Endometrium (tissue), 2 donors: ENCODE measurements at regions not wholly inside any gene's neighbourhood (a gene's known extent, or its start where the extent isn't known, plus 50 kb on each side); places are given as distances from the start of the nearest gene placed in this dataset.
"Not testable (repeated sequence)": the region's sequence is repeated elsewhere in the genome, so short reads cannot be mapped to it uniquely, and the experiment has no call there.

Experiments
- FAIRE-seq: peaks from 2 replicates; lab custom pipeline; 2012; peaks lifted over from hg19 to GRCh38; lab: Jason Lieb, UNC
- donor health status: control.
- donor health status: control.

GRCh38 chr13:111501596-111502535, 181.4 kb downstream of the TEX29 start:
- FAIRE-seq, result not testable (repeated sequence)

GRCh38 chr13:111502957-111503356, 182.5 kb downstream of the TEX29 start:
- FAIRE-seq, result no peak

GRCh38 chr13:111503376-111503775, 182.9 kb downstream of the TEX29 start:
- FAIRE-seq, result no peak

GRCh38 chr13:111503905-111504695, 183.7 kb downstream of the TEX29 start:
- FAIRE-seq, result no peak

- FAIRE-seq, result no peak
Observed at GRCh38 chr13:111505175-111505777, 184.8 kb downstream of the TEX29 start.

- no peak for FAIRE-seq
Observed at GRCh38 chr13:111506125-111506524, 185.7 kb downstream of the TEX29 start.

GRCh38 chr13:111506621-111507020, 186.2 kb downstream of the TEX29 start:
- no peak for FAIRE-seq

- no peak for FAIRE-seq
Observed at GRCh38 chr13:111508164-111508870, 187.9 kb downstream of the TEX29 start.

- no peak for FAIRE-seq
Observed at GRCh38 chr13:111508902-111509509, 188.6 kb downstream of the TEX29 start.

- no peak for FAIRE-seq
Observed at GRCh38 chr13:111510502-111511218, 190.2 kb downstream of the TEX29 start.

GRCh38 chr13:111511219-111511732, 190.8 kb downstream of the TEX29 start:
- FAIRE-seq, result no peak

GRCh38 chr13:111511805-111512504, 191.5 kb downstream of the TEX29 start:
- FAIRE-seq, result no peak

- no peak for FAIRE-seq
Observed at GRCh38 chr13:111512707-111513106, 192.3 kb downstream of the TEX29 start.

- no peak for FAIRE-seq
Observed at GRCh38 chr13:111513766-111514609, 193.5 kb downstream of the TEX29 start.

GRCh38 chr13:111514610-111515306, 194.3 kb downstream of the TEX29 start:
- no peak for FAIRE-seq

GRCh38 chr13:111515307-111515617, 194.8 kb downstream of the TEX29 start:
- no peak for FAIRE-seq

- no peak for FAIRE-seq
Observed at GRCh38 chr13:111515635-111516034, 195.2 kb downstream of the TEX29 start.
